Gastroesophageal sphincter (tissue), 4 donors: ENCODE measurements at regions not wholly inside any gene's neighbourhood (a gene's known extent, or its start where the extent isn't known, plus 50 kb on each side); places are given as distances from the start of the nearest gene placed in this dataset.

Experiments
- ATAC-seq: fragments of 150-250 bp; one replicate; pipeline ENCODE4 v1.9.1; 2016; ENCODE audit warnings: mild to moderate bottlenecking, moderate library complexity
- H3K27ac ChIP-seq, 4 donors: fragments of 200-600 bp; sonication (generic) in 3 of 4; 1 replicate in 3 of 4; 2 replicates in 1 of 4; pipeline ENCODE4 v1.5.1; 2016 to 2019
- H3K27me3 ChIP-seq: fragments of 200-600 bp; sonication (generic); one replicate; pipeline ENCODE4 v1.5.1; 2019
- H3K36me3 ChIP-seq, 2 donors: fragments of 200-600 bp; sonication (generic); one replicate each; pipeline ENCODE4 v1.5.1; 2019; ENCODE audit warnings: control low read depth in 1 of 2
- H3K4me1 ChIP-seq, 3 donors: fragments of 200-600 bp; sonication (generic); 1 replicate in 2 of 3; 2 replicates in 1 of 3; pipeline ENCODE4 v1.5.1; 2016 to 2019; ENCODE audit warnings: control low read depth in 2 of 3
- H3K4me3 ChIP-seq, 2 donors: fragments of 200-600 bp; sonication (generic); one replicate each; pipeline ENCODE4 v1.5.1; 2019; ENCODE audit warnings: mild to moderate bottlenecking in 1 of 2, moderate library complexity in 1 of 2
- H3K9me3 ChIP-seq, 3 donors: fragments of 200-600 bp; sonication (generic); one replicate each; pipeline ENCODE4 v1.5.1; 2017 to 2019; ENCODE audit warnings: control low read depth in 2 of 3
- CTCF ChIP-seq, 4 experiments: fragments of 200-600 bp in 2 of 4; fragments of 450-650 bp in 2 of 4; sonication (generic) in 1 of 4; IDR thresholded peaks; one replicate each; pipeline ENCODE4 v1.5.1; 2017 to 2019; ENCODE audit warnings: antibody characterized with exemption in 4 of 4, mild to moderate bottlenecking in 2 of 4, moderate library complexity in 2 of 4
- EP300 ChIP-seq: sonication (generic); formaldehyde crosslinking; IDR thresholded peaks from one replicate; pipeline ENCODE4 v1.6.1; 2017; ENCODE audit warnings: antibody characterized with exemption, mild to moderate bottlenecking
- POLR2A ChIP-seq, 2 donors: fragments of 450-650 bp; IDR thresholded peaks; one replicate each; pipeline ENCODE4 v1.6.1; 2017; ENCODE audit warnings: antibody characterized with exemption in 2 of 2, mild to moderate bottlenecking in 2 of 2, moderate library complexity in 1 of 2
- POLR2AphosphoS5 ChIP-seq: sonication (generic); formaldehyde crosslinking; IDR thresholded peaks from one replicate; pipeline ENCODE4 v1.6.1; 2017; ENCODE audit warnings: antibody characterized with exemption
- WGBS, 2 donors: methylation state at CpG; one replicate each; pipeline ENCODE4 v1.1.5; 2018; ENCODE audit warnings: low coverage in 1 of 2; 5-methylcytosine and 5-hydroxymethylcytosine counted together

- 61 to 88% methylated on average over 2 of the region's 2 CpGs for WGBS, 2 donors
- peaks cover 0 to 13% (median 0%) of the 10 kb centered on the region in 3 donors for H3K9me3 ChIP-seq
- H3K27me3 ChIP-seq, result no peaks in the 10 kb centered on the region
- no peak for ATAC-seq
- no peaks in the 10 kb centered on the region for H3K4me1 ChIP-seq
- no peak for TF ChIP-seq POLR2A (IDR thresholded peaks at IDR 0.05)
- TF ChIP-seq CTCF (IDR thresholded peaks at IDR 0.05), result no peak
- TF ChIP-seq POLR2AphosphoS5, result no peak
- no peak for TF ChIP-seq EP300
- no peak overlapping the region for H3K27ac ChIP-seq
- no peak overlapping the region for H3K4me3 ChIP-seq
- H3K36me3 ChIP-seq, result no peaks in the 10 kb centered on the region
Measured at GRCh38 chr14:87652278-87652677, 340.7 kb downstream of the GALC start.

- 89 to 96% methylated on average over 3 of the region's 3 CpGs for WGBS, 2 donors
- no peaks in the 10 kb centered on the region for H3K36me3 ChIP-seq
- H3K27me3 ChIP-seq, result no peaks in the 10 kb centered on the region
- H3K27ac ChIP-seq, result no peak overlapping the region
- H3K4me3 ChIP-seq, result no peak overlapping the region
- peaks cover 0 to 7% (median 0%) of the 10 kb centered on the region in 3 donors for H3K9me3 ChIP-seq
- ATAC-seq, result no peak
- H3K4me1 ChIP-seq, result peaks cover 0 to 9% (median 0%) of the 10 kb centered on the region in 3 donors
- no peak for TF ChIP-seq EP300
- no peak for TF ChIP-seq CTCF (IDR thresholded peaks at IDR 0.05)
- TF ChIP-seq POLR2A (IDR thresholded peaks at IDR 0.05), result no peak
- no peak for TF ChIP-seq POLR2AphosphoS5
Measured at GRCh38 chr14:87644689-87645088, 348.3 kb downstream of the GALC start.

GRCh38 chr14:87643005-87643404 is 350.0 kb downstream of the GALC start:
- Histone ChIP-seq H3K9me3 (no peaks in the 10 kb centered on the region), H3K36me3 (no peaks in the 10 kb centered on the region), H3K27me3 (no peaks in the 10 kb centered on the region), H3K4me1 (peaks cover 0 to 9% (median 0%) of the 10 kb centered on the region in 3 donors), H3K4me3 (no peak overlapping the region), H3K27ac (no peak overlapping the region)
- TF ChIP-seq CTCF (IDR thresholded peaks at IDR 0.05), result no peak
- no peak for TF ChIP-seq EP300
- TF ChIP-seq POLR2AphosphoS5, result no peak
- TF ChIP-seq POLR2A (IDR thresholded peaks at IDR 0.05), result no peak
- WGBS, 2 donors, result 0 to 33% methylated on average over 1 of the region's 4 CpGs
- ATAC-seq, result no peak

- no peak for ATAC-seq
- no peaks in the 10 kb centered on the region for H3K27me3 ChIP-seq
- TF ChIP-seq CTCF (IDR thresholded peaks at IDR 0.05), result no peak
- no peak for TF ChIP-seq EP300
- no peak for TF ChIP-seq POLR2AphosphoS5
- no peak for TF ChIP-seq POLR2A (IDR thresholded peaks at IDR 0.05)
- H3K36me3 ChIP-seq, result no peaks in the 10 kb centered on the region
- no peak overlapping the region for H3K4me3 ChIP-seq
- H3K9me3 ChIP-seq, result no peaks in the 10 kb centered on the region
- H3K27ac ChIP-seq, result no peak overlapping the region
- peaks cover 0 to 9% (median 0%) of the 10 kb centered on the region in 3 donors for H3K4me1 ChIP-seq
Measured at GRCh38 chr14:87640553-87640952, 352.4 kb downstream of the GALC start.

GRCh38 chr14:87638196-87638595 is 354.8 kb downstream of the GALC start:
- WGBS, 2 donors, result 100% methylated on average over 1 of the region's 3 CpGs; no CpG with 5 or more reads in 1 of the 2 donors
- TF ChIP-seq EP300 (no peak), POLR2A (IDR thresholded peaks at IDR 0.05) (no peak), CTCF (IDR thresholded peaks at IDR 0.05) (no peak), POLR2AphosphoS5 (no peak)
- Histone ChIP-seq H3K27ac (no peak overlapping the region), H3K27me3 (no peaks in the 10 kb centered on the region), H3K4me3 (no peak overlapping the region), H3K36me3 (no peaks in the 10 kb centered on the region), H3K4me1 (peaks cover 0 to 8% (median 0%) of the 10 kb centered on the region in 3 donors), H3K9me3 (no peaks in the 10 kb centered on the region)
- no peak for ATAC-seq
